NCI-H345 (cell line): ENCODE measurements at regions not wholly inside any gene's neighbourhood (a gene's known extent, or its start where the extent isn't known, plus 50 kb on each side); places are given as distances from the start of the nearest gene placed in this dataset.

Experiments
- DNase-seq: peaks from one replicate; lab custom pipeline; 2025; lab: John Stamatoyannopoulos, UW

DNA sequence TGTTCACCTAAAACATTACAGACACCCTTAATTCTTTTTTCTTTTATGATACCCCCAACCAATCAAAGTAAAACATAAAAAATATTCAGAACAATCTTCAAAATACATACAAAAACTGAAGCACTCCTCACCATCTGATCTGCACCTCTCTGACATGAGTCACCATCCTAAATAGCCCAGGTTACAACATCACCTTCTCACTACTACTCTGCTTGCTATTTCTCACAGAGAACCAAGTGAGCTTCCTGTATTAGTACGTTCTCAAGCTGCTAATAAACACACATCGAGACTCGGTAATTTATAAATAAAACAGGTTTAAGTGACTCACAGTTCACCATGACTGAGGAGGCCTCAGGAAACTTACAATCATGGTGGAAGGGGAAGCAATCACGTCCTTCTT lies 183.5 kb downstream of the CBLN2 start:
- DNase-seq: no peak

DNA sequence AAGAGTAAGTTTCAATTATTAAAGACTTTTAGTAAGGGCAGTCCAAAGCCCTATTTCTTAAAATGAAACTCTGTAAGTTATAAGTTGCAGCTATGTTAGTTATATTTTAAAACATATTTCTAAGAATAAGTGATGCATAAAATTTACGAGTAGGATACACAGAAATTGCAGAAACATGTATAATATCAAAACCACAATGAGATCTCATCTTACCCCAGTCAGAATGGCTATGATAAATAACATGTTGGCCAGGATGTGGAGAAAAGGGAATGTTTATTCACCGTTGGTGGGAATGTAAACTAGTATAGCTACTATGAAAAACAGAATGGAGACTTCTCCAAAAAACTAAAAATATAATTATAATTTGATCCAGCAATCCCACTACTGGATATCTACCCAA lies 201.2 kb downstream of the CBLN2 start:
- no peak for DNase-seq

DNA sequence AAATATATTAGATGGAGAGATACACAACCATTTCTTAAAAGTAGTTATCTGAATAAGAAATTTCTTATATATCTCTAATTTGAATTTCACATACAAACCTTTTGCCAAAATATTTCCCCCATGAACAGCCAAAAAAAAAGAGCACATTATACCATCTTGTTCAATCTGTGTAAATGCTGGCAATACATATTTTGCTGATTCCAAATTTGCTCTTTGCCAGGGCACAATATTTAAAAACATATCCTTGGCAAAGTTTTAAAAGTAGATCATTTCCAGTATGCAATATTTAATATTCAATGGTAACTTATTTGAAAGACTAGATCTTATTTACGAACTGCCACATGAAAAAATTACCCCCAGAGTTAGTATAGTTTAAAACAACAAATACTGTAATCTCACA lies 204.2 kb downstream of the CBLN2 start:
- DNase-seq: no peak

- DNase-seq: no peak
These were observed 207.4 kb downstream of the CBLN2 start for GRCh38 chr18:72336786-72337185.

GRCh38 chr18:72329533-72329932 lies 214.6 kb downstream of the CBLN2 start:
- DNase-seq: no peak

DNA sequence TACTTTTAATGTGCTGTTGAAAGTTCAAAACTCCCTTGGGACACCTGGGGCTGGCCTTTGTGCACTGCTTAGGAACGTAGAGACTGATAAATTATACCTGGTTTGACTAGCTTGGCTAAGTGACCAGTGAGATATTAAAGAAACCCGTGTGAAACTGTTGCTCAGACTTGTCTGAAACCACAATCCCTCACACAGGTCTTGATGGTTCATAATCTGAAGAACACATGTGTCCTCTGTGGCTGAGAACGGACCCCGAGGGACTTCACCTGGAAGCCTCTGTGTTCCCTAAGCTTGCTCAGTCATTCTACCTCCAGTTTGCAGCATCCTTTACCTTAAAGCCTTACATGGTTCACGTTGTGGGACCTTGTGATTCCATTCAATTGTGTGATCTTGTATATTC lies 218.8 kb downstream of the CBLN2 start:
- no peak for DNase-seq

DNA sequence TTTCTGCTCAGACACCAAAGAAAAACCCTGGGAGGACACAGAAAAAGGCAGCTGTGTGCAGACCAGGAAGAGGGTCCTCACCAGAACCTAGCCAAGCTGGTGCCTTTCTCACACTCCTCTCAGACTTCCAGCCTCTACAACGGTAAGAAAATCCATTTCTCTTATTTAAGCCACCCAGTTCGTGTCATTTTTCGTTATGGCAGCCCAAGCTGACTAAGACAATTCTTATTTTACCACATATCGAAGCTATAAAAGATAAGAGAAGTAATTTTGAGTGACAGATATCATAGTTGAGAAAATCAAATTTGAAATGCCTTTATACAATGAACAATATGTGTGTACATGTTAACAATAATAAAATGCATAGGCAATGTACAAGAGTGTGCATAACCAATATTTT lies 219.5 kb downstream of the CBLN2 start:
- DNase-seq: no peak

GRCh38 chr18:72316497-72316896 lies 227.6 kb downstream of the CBLN2 start:
- no peak for DNase-seq

DNA sequence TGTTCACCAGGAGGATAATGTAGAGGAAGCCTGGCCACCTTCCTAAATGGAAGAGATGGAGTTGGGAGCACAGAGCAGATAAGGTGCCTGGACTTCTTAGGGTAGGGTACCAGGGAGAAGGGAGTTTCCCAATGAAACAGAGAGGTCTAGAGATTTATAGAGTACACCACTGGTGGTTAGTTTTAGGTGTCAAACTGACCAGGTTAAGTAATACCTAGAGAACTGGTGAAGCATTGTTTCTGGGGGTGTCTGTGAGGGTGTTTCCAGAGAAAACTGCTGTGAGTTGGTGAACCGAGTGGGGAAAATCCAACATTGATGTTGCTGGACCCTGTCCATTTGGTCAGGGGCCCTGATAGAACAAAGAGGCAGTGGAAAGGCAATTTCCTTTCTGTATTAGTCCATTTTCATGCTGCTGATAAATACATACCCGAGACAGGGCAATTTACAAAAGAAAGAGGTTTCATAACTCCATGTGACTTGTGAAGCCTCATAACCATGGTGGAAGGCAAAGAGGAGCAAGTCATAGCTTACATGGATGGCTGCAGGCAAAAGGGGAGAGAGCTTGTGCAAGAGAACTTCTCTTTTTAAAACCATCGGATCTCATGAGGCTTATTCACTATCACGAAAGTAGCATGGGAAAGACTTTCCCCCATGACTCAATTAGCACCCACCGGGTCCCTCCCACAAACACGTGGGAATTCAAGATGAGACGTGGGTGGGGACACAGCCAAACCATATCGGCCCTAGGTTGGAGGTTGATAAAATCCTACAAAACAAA lies 260.8 kb downstream of the CBLN2 start:
- DNase-seq: no peak

DNA sequence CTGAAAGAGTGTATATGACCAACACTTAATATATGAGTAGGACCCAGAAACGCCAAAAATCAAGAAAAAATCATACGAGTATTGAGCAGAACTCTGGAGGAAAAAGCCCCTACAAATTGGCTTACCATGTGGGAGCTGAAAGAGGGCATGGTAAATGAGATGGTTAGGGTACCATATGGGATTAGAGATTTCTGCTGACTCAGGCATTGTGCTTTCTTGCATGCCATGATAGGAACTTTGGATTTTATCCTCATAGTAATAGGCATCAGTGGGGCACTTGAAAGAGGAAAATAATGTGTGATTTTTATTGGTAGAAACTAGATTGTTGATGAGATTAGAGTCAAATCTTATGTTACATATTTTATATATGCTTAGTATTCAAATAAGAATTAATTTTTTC lies 271.1 kb downstream of the CBLN2 start:
- no peak for DNase-seq

GRCh38 chr18:72261590-72261989 lies 282.6 kb downstream of the CBLN2 start:
- no peak for DNase-seq

GRCh38 chr18:72246076-72246475 lies 298.1 kb downstream of the CBLN2 start:
- no peak for DNase-seq

GRCh38 chr18:72235422-72235821 lies 308.7 kb downstream of the CBLN2 start:
- peak; percentile 92 for DNase-seq

GRCh38 chr18:72233106-72233505 lies 311.0 kb downstream of the CBLN2 start:
- DNase-seq: peak; percentile 87

GRCh38 chr18:72232644-72233043 lies 311.5 kb downstream of the CBLN2 start:
- no peak for DNase-seq

DNA sequence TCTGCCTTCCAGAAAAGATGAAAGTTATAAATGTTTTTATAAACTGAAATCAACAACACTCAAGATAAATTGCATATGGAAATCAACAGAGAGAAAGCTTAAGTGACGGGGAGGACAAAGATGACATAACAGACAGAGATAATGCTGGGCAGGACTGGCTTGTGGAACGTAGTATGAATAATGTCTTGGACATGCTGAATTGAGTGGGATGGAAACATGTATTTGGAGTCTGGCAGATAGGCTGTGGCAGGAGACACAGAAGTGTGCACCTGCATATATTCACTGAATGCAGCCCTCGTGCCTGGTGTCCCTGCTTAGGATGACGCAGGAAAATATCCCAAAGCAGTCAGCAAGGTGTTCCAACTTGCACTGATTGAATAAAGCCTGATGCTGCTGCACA lies 318.2 kb downstream of the CBLN2 start:
- DNase-seq: no peak

DNA sequence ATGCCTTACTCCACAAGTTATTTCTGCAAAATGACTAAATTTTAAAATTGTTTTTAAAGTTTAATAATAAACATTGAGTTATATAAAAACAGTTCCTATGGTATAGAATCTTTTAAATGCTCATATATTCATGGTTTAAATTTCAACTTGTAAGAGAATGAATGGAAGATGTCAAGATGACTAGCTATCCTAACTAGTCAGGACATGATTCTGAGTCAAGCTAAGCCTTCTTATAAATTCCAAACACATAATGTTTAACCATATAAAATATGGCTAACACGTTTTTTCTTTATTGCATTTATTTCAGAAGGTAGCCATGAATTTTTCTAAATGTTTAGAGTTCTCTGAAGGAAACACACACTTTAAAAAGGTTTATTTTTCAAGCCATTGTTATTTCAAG lies 320.4 kb downstream of the CBLN2 start:
- DNase-seq: no peak

- DNase-seq: no peak
These were observed 335.0 kb downstream of the CBLN2 start for GRCh38 chr18:72208920-72209676.

DNA sequence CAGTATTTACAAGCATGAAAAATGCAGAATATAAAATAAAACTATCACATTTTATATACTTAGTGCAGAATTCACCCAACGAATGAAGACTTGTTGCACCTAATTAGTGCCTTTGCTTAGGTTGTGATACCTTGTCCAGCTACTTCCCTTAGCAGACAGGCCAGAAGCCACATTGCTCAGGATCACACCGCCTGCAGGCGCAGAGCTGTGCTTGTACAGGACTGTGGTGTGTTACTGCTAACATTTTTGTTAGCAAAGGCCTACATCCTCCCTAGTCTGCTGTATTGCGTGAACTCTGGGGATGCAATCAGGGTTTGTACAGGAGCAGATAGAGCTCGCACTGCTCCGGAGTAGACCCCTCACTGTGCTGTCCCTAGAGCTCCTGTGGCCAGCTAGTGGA lies 336.9 kb downstream of the CBLN2 start:
- DNase-seq: no peak

- peak; percentile 52 for DNase-seq
These were observed 337.3 kb downstream of the CBLN2 start for GRCh38 chr18:72206814-72207213.

GRCh38 chr18:72201032-72201431 lies 343.1 kb downstream of the CBLN2 start:
- DNase-seq: no peak

DNA sequence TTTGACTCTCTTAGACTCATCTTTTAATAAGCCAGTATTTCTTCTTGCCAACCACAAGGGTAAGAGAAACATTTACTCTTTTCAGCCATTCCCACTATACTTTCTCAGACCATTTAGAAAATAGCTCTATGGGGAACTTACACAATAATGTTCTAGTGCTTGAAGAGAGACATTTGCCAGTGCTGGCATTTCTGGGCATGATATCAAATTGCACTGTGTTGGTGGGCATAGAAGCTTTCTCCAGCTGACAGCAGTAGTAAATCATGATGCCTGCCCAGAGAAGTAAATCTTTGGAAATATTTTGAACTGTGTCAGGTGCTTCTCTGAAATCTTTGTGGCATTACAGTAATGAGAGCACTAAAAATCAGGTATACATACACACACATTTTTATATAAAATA lies 346.6 kb downstream of the CBLN2 start:
- DNase-seq: no peak

DNA sequence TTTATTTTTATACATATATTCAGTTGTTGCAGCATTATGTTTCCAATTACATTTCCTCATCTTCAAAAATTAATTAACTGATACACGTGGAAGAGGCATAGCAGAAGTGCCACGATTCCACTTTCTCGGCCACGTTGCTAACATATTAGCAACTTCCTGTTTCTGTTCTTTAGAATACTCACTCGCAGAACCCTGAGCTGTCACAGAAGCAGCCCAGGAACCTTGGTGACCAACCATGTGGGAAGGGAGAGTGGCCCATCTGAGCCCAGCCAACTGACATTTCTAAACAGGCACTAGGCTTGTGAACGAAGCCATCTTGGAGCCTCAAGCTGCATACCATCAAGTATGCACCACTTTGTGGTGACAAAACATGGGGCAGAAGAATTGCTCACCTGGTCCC lies 350.1 kb downstream of the CBLN2 start:
- DNase-seq: no peak

DNA sequence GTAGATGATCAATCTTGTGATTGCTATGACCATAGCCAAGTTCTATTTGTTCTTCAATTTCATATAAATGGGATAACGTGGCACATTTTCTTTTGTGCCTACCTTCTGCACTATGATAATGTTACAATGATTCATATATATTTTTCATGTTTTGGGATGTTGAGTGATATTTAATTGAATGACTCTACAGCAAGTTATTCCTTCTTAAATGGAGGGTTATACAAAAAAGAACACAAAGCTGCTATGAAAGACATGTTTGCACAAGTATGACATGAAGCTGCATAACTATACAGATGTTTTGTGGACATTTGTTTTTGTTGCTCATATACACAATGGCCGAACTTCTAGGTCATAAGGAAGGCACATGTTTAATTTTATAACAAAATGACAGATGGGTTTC lies 356.2 kb downstream of the CBLN2 start:
- no peak for DNase-seq
